ENCODE measurements at regions not wholly inside any gene's neighbourhood (a gene's known extent, or its start where the extent isn't known, plus 50 kb on each side); places are given as distances from the start of the nearest gene placed in this dataset.
A peak's percentile ranks its signal among the peaks of the same experiment; 100 is the strongest.

- DNase-seq (ENCODE audit: low read depth) = no peak
- no peak overlapping the region for H3K4me3 ChIP-seq (ENCODE audit: low read depth, low read length)
- TF ChIP-seq POLR2A (IDR thresholded peaks at IDR 0.05; ENCODE audit: extremely low read depth, insufficient read length) (no peak), CTCF (IDR thresholded peaks at IDR 0.05; ENCODE audit: low read depth, low read length) (no peak)
These were observed 806.3 kb downstream of the BRD1 start for GRCh38 chr22:49021131-49021925.

GRCh38 chr22:49019737-49020713 is 807.6 kb downstream of the BRD1 start:
- no peak overlapping the region for H3K4me3 ChIP-seq (ENCODE audit: low read depth, low read length)
- peak; percentile 12 for DNase-seq (ENCODE audit: low read depth)
- no peak for TF ChIP-seq MAX (IDR thresholded peaks at IDR 0.05; ENCODE audit: low read depth, low read length)
- TF ChIP-seq MYC (IDR thresholded peaks at IDR 0.05; ENCODE audit: low read depth, low read length) = no peak
- no peak for TF ChIP-seq POLR2A (IDR thresholded peaks at IDR 0.05; ENCODE audit: extremely low read depth, insufficient read length)

- DNase-seq (ENCODE audit: low read depth) = no peak
- TF ChIP-seq MAX (IDR thresholded peaks at IDR 0.05; ENCODE audit: low read depth, low read length) = no peak
- no peak for TF ChIP-seq CTCF (IDR thresholded peaks at IDR 0.05; ENCODE audit: low read depth, low read length)
- no peak for TF ChIP-seq MYC (IDR thresholded peaks at IDR 0.05; ENCODE audit: low read depth, low read length)
- TF ChIP-seq POLR2A (IDR thresholded peaks at IDR 0.05; ENCODE audit: extremely low read depth, insufficient read length) = no peak
- H3K4me3 ChIP-seq (ENCODE audit: low read depth, low read length) = no peak overlapping the region
These were observed 809.1 kb downstream of the BRD1 start for GRCh38 chr22:49018601-49019000.

GRCh38 chr22:49017482-49018329 is 810.0 kb downstream of the BRD1 start:
- DNase-seq (ENCODE audit: low read depth) = no peak
- TF ChIP-seq MYC (IDR thresholded peaks at IDR 0.05; ENCODE audit: low read depth, low read length) = no peak
- TF ChIP-seq POLR2A (IDR thresholded peaks at IDR 0.05; ENCODE audit: extremely low read depth, insufficient read length) = no peak
- TF ChIP-seq CTCF (IDR thresholded peaks at IDR 0.05; ENCODE audit: low read depth, low read length) = no peak
- TF ChIP-seq MAX (IDR thresholded peaks at IDR 0.05; ENCODE audit: low read depth, low read length) = no peak

GRCh38 chr22:49016909-49017481 is 810.7 kb downstream of the BRD1 start:
- DNase-seq (ENCODE audit: low read depth) = no peak
- TF ChIP-seq MYC (IDR thresholded peaks at IDR 0.05; ENCODE audit: low read depth, low read length) (no peak), POLR2A (IDR thresholded peaks at IDR 0.05; ENCODE audit: extremely low read depth, insufficient read length) (no peak), MAX (IDR thresholded peaks at IDR 0.05; ENCODE audit: low read depth, low read length) (no peak), CTCF (IDR thresholded peaks at IDR 0.05; ENCODE audit: low read depth, low read length) (no peak)

More at GRCh38 chr22:49017482-49018329, 810.0 kb downstream of the BRD1 start:
- no peak overlapping the region for H3K4me3 ChIP-seq (ENCODE audit: low read depth, low read length)

More at GRCh38 chr22:49016909-49017481, 810.7 kb downstream of the BRD1 start:
- H3K4me3 ChIP-seq (ENCODE audit: low read depth, low read length) = no peak overlapping the region

All from NB4 (cell line).